ENCODE measurements at regions not wholly inside any gene's neighbourhood (a gene's known extent, or its start where the extent isn't known, plus 50 kb on each side); places are given as distances from the start of the nearest gene placed in this dataset.

GRCh38 chr2:184359379-184359778, 238.9 kb upstream of the ZNF804A start:
- no peaks in the 10 kb centered on the region for H3K27me3 ChIP-seq
- no peak overlapping the region for H3K4me3 ChIP-seq
- no peak for DNase-seq
- no peaks in the 10 kb centered on the region for H3K9me3 ChIP-seq
- H3K36me3 ChIP-seq: no peaks in the 10 kb centered on the region
- no peak for TF ChIP-seq CTCF (IDR thresholded peaks at IDR 0.05)
- H3K4me1 ChIP-seq: no peaks in the 10 kb centered on the region
- intact Hi-C loops (cut with DNase I; ENCODE audit: low total_unique reads): no loop called here
- no peak overlapping the region for H3K27ac ChIP-seq

DNA sequence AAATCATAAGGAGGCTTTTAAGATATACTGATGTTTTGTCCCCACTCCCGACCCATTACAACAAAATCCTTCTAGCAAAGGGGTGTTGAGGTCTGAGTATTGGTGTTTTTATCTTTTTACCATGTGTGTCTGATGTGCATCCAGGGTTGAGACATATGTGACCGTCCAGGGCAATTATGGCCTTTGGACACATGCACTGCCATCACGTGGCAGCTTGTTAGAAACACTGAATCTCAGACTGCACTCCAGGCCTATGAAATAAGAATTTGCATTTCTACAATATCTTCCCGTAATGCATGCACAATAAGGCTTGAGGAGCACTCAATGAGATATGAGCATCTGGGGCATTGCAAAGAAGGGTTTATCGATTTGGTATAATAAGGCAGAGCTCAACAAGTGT, 235.1 kb upstream of the ZNF804A start:
- Histone ChIP-seq H3K9me3 (no peaks in the 10 kb centered on the region), H3K4me3 (no peak overlapping the region), H3K27me3 (no peaks in the 10 kb centered on the region), H3K4me1 (no peaks in the 10 kb centered on the region), H3K27ac (no peak overlapping the region), H3K36me3 (no peaks in the 10 kb centered on the region)
- no peak for TF ChIP-seq CTCF (IDR thresholded peaks at IDR 0.05)
- intact Hi-C loops (cut with DNase I; ENCODE audit: low total_unique reads): no loop called here
- no peak for DNase-seq

DNA sequence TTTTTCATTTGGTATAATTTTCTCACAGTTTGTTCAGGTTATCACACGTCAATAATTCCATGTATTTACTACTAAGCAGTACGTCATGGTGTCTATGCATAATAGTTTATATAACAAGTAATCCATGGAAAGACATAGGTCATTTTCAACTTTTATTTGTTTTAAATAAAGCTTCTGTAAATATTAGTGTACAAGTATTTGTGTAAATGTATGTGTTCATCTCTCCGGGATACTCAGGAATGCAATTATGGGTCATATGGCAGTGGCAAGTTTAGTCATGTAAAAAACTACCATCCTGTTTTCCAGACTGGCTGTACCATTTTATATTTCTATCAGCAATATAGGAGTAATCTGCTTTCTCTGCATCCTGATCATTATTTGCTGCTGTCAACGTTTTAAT, 231.1 kb upstream of the ZNF804A start:
- DNase-seq: no peak
- Histone ChIP-seq H3K27ac (no peak overlapping the region), H3K9me3 (no peaks in the 10 kb centered on the region), H3K36me3 (no peaks in the 10 kb centered on the region), H3K27me3 (no peaks in the 10 kb centered on the region), H3K4me3 (no peak overlapping the region), H3K4me1 (no peaks in the 10 kb centered on the region)
- TF ChIP-seq CTCF (IDR thresholded peaks at IDR 0.05): no peak
- intact Hi-C loops (cut with DNase I; ENCODE audit: low total_unique reads): no loop called here

GRCh38 chr2:184369307-184369706, 229.0 kb upstream of the ZNF804A start:
- intact Hi-C loops (cut with DNase I; ENCODE audit: low total_unique reads): no loop called here
- DNase-seq: no peak
- Histone ChIP-seq H3K4me1 (no peaks in the 10 kb centered on the region), H3K27me3 (no peaks in the 10 kb centered on the region), H3K36me3 (no peaks in the 10 kb centered on the region), H3K4me3 (no peak overlapping the region), H3K9me3 (no peaks in the 10 kb centered on the region), H3K27ac (no peak overlapping the region)
- TF ChIP-seq CTCF (IDR thresholded peaks at IDR 0.05): no peak

DNA sequence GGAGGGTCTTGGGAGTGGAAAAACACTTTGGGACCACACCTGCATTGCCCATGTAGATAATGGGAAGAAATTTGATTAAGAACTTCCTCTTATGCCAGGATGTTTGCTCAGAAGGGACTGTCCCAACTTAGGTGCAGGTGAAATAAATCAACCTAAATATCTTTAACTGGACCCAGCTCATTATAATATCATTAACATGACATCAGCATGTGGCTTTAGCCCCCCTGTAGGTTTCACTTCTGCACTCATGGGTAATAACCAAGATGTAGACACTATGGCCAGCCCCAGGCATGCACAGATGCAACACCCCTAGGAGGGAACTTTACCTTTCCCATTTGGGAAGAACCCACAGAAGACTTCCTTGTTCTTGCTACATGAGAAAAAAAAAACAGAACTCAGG, 227.4 kb upstream of the ZNF804A start:
- no peaks in the 10 kb centered on the region for H3K9me3 ChIP-seq
- no peak overlapping the region for H3K27ac ChIP-seq
- H3K27me3 ChIP-seq: no peaks in the 10 kb centered on the region
- no peak for DNase-seq
- H3K4me3 ChIP-seq: no peak overlapping the region
- intact Hi-C loops (cut with DNase I; ENCODE audit: low total_unique reads): no loop called here
- H3K36me3 ChIP-seq: no peaks in the 10 kb centered on the region
- no peaks in the 10 kb centered on the region for H3K4me1 ChIP-seq
- no peak for TF ChIP-seq CTCF (IDR thresholded peaks at IDR 0.05)

DNA sequence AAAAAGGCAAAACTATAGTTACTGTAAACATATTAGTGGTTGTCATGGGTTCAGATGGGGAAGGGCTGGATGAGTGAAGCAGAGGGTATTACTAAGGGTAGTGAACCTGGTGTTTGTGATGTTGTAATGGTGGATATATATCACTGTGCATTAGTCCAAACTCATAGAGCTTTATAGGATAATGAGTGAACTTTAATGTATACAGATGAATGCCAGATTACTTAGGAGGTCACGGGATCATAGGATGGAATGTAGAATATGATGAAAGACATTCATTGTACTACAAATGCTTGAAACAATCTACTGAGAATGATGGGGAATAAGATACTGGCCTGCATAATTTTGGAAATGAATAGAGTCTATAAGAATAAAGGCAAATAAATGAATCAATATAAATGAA, 226.7 kb upstream of the ZNF804A start:
- no peaks in the 10 kb centered on the region for H3K9me3 ChIP-seq
- H3K36me3 ChIP-seq: no peaks in the 10 kb centered on the region
- no peak overlapping the region for H3K4me3 ChIP-seq
- no peaks in the 10 kb centered on the region for H3K27me3 ChIP-seq
- intact Hi-C loops (cut with DNase I; ENCODE audit: low total_unique reads): no loop called here
- no peak for TF ChIP-seq CTCF (IDR thresholded peaks at IDR 0.05)
- H3K4me1 ChIP-seq: no peaks in the 10 kb centered on the region
- H3K27ac ChIP-seq: no peak overlapping the region
- no peak for DNase-seq

All from tibial artery (tissue), 4 donors.